Astrocyte of the spinal cord (primary cell): ENCODE measurements at regions not wholly inside any gene's neighbourhood (a gene's known extent, or its start where the extent isn't known, plus 50 kb on each side); places are given as distances from the start of the nearest gene placed in this dataset.
A peak's percentile ranks its signal among the peaks of the same experiment; 100 is the strongest.

Source experiments
- DNase-seq: peaks from one replicate; pipeline ENCODE4 v3.0.0; 2011; ENCODE audit warnings: low read depth, low spot score
- H3K4me3 ChIP-seq: 2 replicates; pipeline ENCODE4 v1.5.1; 2011; ENCODE audit warnings: low read depth, mild to moderate bottlenecking, low read length, moderate library complexity
- in situ Hi-C: cut with HindIII; loops from 2 replicates; pipeline ENCODE4 v1.10.0; 2017; ENCODE audit warnings: low sequenced_read_pairs
- TF ChIP-seq, protein P1 (sequence below): IDR thresholded peaks from 2 replicates; pipeline ENCODE4 v1.5.1; 2012; ENCODE audit warnings: low read depth, mild to moderate bottlenecking, low read length, inconsistent platforms

DNA sequence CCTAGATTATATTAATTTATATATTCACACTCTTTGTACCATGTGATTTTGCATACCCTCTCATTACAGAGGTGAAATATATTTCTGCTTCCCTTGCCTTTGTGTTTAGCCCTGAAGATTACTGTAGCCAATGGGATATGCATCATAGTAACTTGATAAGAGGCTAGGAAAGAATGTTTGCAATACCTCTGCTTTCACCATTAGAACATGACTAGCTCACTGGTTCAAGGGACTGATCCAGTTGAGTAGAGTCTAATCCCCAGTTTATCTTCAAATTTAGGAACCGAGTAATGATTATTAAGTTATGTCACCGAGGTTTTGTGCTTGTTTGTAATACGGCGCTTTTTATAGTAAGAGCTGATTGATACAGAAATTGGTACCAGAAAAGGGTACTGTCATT, 552.6 kb upstream of the GJE1 start:
- in situ Hi-C loops: no loop called here

DNA sequence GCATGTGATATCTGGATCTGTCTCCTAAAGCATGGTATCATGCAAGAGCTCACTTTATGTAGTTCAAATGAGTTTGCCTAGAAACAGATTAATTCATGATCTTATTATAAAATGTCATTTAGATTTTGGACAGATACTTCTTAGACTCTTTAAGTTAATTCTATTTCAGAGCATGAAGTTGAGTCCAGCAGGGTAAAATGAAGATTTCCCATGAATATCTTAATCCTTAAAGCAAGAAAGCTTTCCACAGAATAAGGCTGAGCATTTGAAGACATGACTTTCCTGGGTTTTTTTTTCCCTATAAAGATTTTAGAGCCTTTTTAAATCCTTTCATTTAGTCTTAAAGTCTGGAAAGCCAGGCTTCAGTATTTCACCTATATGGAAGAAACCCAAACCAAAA, 556.0 kb upstream of the GJE1 start:
- DNase-seq: no peak
- in situ Hi-C loops: no loop called here
- TF ChIP-seq, protein P1, sequence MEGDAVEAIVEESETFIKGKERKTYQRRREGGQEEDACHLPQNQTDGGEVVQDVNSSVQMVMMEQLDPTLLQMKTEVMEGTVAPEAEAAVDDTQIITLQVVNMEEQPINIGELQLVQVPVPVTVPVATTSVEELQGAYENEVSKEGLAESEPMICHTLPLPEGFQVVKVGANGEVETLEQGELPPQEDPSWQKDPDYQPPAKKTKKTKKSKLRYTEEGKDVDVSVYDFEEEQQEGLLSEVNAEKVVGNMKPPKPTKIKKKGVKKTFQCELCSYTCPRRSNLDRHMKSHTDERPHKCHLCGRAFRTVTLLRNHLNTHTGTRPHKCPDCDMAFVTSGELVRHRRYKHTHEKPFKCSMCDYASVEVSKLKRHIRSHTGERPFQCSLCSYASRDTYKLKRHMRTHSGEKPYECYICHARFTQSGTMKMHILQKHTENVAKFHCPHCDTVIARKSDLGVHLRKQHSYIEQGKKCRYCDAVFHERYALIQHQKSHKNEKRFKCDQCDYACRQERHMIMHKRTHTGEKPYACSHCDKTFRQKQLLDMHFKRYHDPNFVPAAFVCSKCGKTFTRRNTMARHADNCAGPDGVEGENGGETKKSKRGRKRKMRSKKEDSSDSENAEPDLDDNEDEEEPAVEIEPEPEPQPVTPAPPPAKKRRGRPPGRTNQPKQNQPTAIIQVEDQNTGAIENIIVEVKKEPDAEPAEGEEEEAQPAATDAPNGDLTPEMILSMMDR: no peak

More for the DNA sequence above, 552.6 kb upstream of the GJE1 start:
- H3K4me3 ChIP-seq: no peak overlapping the region
- TF ChIP-seq, protein P1: no peak
- no peak for DNase-seq

DNA sequence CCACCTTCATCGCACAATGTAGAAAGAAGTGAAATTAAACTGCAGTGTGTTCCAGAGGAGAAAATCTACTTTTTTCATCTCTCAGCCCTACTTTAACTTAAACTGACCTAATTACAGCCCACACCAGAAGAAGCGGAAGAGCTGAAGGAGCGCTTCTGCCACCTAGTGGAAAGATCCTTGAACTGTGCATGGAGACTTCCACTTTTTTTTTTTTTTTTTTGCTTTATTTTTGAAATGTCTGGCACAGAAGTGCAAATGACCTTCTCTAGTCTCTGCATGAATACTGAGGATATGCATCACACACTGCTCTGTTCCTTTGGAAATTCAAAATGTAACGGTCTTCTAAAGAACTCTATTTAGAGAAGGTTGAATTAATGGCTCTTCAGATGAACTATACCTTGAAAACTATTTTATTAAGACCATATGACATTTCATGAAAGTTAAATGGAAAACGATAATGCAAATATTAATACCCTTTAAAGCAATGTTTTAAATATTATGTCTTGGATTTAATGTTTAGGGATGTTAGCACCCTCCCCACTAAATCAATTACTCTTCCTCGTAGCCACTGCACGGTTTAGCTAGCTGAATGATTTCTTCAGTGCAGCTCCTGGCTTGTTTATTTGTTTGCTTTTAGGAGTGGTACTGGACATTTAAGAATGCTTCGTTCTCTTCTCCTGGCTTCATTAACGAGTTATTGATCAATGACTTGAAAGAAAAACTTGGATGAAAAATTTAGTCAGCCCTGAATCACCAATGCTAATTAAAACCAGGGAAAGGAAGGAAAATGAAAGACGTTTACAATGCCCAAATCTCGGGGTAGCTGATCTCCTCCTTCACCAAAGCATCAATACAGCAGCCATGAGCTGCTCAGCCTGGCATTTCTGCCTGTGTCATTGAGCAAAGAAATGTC, 569.6 kb upstream of the GJE1 start:
- TF ChIP-seq, protein P1: peak; percentile 82
- in situ Hi-C loops: no loop called here
- no peak overlapping the region for H3K4me3 ChIP-seq
- peak; percentile 95 for DNase-seq

More for the DNA sequence above, 556.0 kb upstream of the GJE1 start:
- H3K4me3 ChIP-seq: no peak overlapping the region

DNA sequence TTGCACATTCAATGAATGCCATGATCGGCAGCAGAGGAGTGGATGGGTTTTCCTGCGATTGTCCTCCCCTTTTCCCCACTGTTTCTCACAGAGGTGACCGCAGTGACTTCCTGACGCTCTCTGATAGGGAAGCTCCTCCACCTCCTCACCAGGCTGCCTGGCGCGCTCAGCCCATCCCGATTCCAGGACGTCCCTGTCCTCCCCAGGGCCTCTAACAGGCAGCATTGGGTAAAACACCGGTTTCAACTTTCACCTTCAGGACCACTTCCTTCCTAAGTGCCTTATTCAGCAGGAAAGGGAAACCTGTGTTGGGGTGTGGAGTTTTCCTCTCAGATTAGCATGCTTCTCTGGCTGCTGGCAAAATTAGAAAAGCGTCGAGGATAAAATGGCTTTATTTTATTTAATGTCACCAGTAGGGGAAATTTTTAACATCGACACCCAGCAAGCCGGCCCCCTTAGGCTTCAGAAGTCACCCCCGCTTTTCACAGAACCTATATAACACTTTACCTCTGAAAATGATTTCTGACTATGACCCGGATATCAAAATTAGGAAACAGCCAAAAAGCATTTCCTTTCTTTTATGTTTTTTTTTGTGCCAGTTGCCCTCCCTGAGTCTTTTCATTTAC, 570.4 kb upstream of the GJE1 start:
- in situ Hi-C loops: no loop called here
- TF ChIP-seq, protein P1: peak; percentile 1
- DNase-seq: no peak
- H3K4me3 ChIP-seq: no peak overlapping the region

DNA sequence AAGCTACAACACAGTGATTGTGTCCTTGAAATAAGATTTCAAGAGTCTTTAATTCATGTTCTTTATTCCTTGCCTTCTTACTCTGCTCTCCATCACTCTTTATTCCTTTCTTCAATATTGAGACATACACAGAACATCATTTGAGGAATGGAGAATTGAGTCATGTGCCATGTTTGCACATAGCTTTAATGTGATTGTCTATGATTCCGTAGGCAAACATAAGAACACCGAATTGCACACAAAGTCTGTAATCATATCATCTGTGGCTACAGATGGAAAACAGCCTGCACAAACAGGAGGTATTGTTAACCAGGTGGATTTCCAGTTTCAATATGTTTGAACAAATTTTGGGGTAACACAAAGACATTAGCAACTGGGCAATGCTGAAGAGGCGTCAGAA, 571.6 kb upstream of the GJE1 start:
- no peak for DNase-seq
- in situ Hi-C loops: no loop called here
- H3K4me3 ChIP-seq: no peak overlapping the region
- TF ChIP-seq, protein P1: no peak

DNA sequence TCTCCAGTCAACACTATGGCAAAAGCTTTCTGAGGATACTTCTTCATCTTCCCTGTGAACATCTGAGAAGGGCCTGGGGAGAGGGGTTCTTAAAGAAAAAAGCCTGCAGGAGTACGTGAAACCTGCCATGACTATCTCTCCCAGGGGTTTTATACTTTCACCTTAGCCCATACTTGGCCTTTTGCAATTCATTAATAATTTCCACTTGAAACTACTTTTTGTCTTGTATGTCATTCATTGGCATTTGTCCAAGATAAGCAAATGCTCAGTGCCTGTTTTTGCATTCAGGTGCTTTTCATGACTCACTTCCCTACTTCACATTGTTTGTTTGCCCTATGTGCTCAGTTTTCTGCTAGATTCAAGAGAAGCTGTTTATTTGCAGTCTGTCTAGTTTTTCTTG, 580.3 kb upstream of the GJE1 start:
- peak; percentile 90 for DNase-seq
- in situ Hi-C loops: no loop called here
- H3K4me3 ChIP-seq: no peak overlapping the region
- TF ChIP-seq, protein P1: no peak
